ENCODE measurements at regions not wholly inside any gene's neighbourhood (a gene's known extent, or its start where the extent isn't known, plus 50 kb on each side); places are given as distances from the start of the nearest gene placed in this dataset.
A peak's percentile ranks its signal among the peaks of the same experiment; 100 is the strongest.

- TF ChIP-seq, protein P1, sequence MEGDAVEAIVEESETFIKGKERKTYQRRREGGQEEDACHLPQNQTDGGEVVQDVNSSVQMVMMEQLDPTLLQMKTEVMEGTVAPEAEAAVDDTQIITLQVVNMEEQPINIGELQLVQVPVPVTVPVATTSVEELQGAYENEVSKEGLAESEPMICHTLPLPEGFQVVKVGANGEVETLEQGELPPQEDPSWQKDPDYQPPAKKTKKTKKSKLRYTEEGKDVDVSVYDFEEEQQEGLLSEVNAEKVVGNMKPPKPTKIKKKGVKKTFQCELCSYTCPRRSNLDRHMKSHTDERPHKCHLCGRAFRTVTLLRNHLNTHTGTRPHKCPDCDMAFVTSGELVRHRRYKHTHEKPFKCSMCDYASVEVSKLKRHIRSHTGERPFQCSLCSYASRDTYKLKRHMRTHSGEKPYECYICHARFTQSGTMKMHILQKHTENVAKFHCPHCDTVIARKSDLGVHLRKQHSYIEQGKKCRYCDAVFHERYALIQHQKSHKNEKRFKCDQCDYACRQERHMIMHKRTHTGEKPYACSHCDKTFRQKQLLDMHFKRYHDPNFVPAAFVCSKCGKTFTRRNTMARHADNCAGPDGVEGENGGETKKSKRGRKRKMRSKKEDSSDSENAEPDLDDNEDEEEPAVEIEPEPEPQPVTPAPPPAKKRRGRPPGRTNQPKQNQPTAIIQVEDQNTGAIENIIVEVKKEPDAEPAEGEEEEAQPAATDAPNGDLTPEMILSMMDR (IDR thresholded peaks at IDR 0.05), result peak in 5 of 6 experiments; percentile 13 to 70 (median 50)
- TF ChIP-seq POLR2A (IDR thresholded peaks at IDR 0.05), result no peak
- Histone ChIP-seq H3K36me3 (no peaks in the 10 kb centered on the region), H3K9me3 (peaks cover 0 to under 1% (median under 1%) of the 10 kb centered on the region in 3 donors), H3K4me3 (no peak overlapping the region), H3K27me3 (no peaks in the 10 kb centered on the region), H3K4me1 (peaks cover 3 to 47% (median 16%) of the 10 kb centered on the region in 3 donors), H3K27ac (peak overlapping the region in 2 of 4 donors; percentile 15 to 61)
- 69 to 72% methylated on average over 3 of the region's 5 CpGs for WGBS, 2 donors
- no peak for DNase-seq
- intact Hi-C loops (cut with DNase I), result no loop called here
Measured at GRCh38 chr17:33964344-33964979, 290.6 kb upstream of the CCL2 start.

DNA sequence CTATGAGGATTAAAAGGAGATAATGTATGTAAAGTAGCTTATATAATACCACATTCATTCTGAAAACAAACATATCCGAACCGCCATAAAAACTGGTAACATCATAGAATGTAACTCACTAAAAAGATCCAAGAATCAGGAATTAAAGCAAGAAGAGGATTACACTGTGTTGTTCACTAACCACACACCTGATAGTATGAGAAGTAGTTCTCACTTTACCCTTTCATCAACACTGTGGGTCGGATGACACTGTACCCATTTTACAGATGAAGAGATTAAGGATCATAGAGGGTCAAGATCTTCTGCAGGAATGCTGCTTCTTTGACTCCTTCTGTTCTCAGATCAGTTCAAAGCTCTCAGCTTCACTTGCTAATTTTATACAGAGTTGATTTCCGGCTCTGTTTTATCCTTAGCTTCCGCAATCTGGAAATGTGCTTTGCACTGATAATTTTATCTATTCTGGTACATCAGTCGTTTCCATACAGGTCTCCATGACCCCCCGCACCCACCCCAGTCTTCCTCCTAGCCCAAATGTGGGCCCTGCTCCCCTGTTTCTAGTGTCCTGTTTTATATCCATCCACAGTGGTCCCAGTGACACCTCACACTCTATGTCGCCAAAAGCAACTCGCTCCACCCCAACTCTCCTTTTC lies 288.6 kb upstream of the CCL2 start:
- H3K9me3 ChIP-seq, result no peaks in the 10 kb centered on the region
- WGBS, 2 donors, result 87 to 90% methylated on average over 9 of the region's 9 CpGs
- intact Hi-C loops (cut with DNase I), result no loop called here
- TF ChIP-seq POLR2A (IDR thresholded peaks at IDR 0.05), result no peak
- TF ChIP-seq, protein P1 (IDR thresholded peaks at IDR 0.05), result no peak
- H3K27me3 ChIP-seq, result peaks cover 0 to 5% (median 0%) of the 10 kb centered on the region in 4 donors
- H3K4me1 ChIP-seq, result peaks cover 8 to 67% (median 21%) of the 10 kb centered on the region in 3 donors
- no peak overlapping the region for H3K27ac ChIP-seq
- H3K36me3 ChIP-seq, result no peaks in the 10 kb centered on the region
- DNase-seq, result no peak
- H3K4me3 ChIP-seq, result no peak overlapping the region

DNA sequence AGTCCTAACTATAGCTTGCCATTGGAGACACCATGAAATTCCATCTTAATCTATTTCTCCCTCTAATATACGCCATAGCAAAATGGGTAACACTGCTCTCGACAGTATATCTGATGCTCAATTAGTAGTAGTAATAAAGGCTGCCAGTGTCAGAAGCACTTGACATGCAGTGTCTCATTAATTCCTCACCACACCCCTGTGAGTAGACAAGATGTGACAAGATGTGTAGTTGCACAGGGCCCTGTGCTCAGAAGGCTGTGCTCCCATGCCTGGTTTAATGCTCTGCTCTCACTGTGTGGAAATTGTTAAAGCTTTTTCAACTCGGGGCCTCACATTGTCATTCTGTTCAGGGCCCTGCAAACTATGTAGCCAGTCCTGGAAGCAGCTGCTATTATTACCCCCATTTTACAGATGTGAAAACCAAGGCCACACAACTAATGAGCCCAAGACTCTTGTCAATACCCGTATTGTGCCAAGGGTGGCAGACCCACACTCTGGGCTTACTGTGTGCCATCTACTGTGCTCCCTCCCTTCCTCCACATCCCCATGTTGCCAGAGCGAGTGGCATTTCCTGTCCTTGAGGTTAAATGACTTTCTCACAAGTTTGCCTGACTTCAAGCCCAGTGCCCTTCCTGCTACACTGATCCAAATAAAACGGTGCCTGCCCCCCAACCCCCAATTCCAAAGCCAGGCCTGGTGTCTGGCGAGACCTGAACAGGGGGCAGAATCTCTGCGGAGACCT lies 287.3 kb upstream of the CCL2 start:
- H3K4me1 ChIP-seq, result peaks cover 8 to 80% (median 26%) of the 10 kb centered on the region in 3 donors
- H3K4me3 ChIP-seq, result no peak overlapping the region
- peak overlapping the region in 3 of 4 donors; percentile 24 to 56 (median 42) for H3K27ac ChIP-seq
- H3K9me3 ChIP-seq, result no peaks in the 10 kb centered on the region
- H3K27me3 ChIP-seq, result peaks cover 0 to 5% (median 0%) of the 10 kb centered on the region in 4 donors
- intact Hi-C loops (cut with DNase I), result no loop called here
- no peaks in the 10 kb centered on the region for H3K36me3 ChIP-seq
- 60 to 64% methylated on average over 6 to 8 of the region's 8 CpGs for WGBS, 2 donors
- TF ChIP-seq, protein P1 (IDR thresholded peaks at IDR 0.05), result no peak
- no peak for TF ChIP-seq POLR2A (IDR thresholded peaks at IDR 0.05)
- no peak for DNase-seq

GRCh38 chr17:33968350-33969044 lies 286.6 kb upstream of the CCL2 start:
- peaks cover 0 to 5% (median 0%) of the 10 kb centered on the region in 4 donors for H3K27me3 ChIP-seq
- TF ChIP-seq, protein P1 (IDR thresholded peaks at IDR 0.05), result no peak
- TF ChIP-seq POLR2A (IDR thresholded peaks at IDR 0.05), result no peak
- whole genome bisulfite sequencing, 2 donors, result 50 to 55% methylated on average over 5 to 8 of the region's 9 CpGs
- no peaks in the 10 kb centered on the region for H3K9me3 ChIP-seq
- DNase-seq, result no peak
- intact Hi-C loops (cut with DNase I), result no loop called here
- H3K36me3 ChIP-seq, result no peaks in the 10 kb centered on the region
- peak overlapping the region in 2 of 4 donors; percentile 24 to 56 for H3K27ac ChIP-seq
- peaks cover 8 to 87% (median 26%) of the 10 kb centered on the region in 3 donors for H3K4me1 ChIP-seq
- H3K4me3 ChIP-seq, result no peak overlapping the region

Data from esophagus squamous epithelium (tissue), 5 donors.